Right ventricle myocardium superior (tissue), 1 donor: ENCODE measurements at regions not wholly inside any gene's neighbourhood (a gene's known extent, or its start where the extent isn't known, plus 50 kb on each side); places are given as distances from the start of the nearest gene placed in this dataset.

Experiments
- ATAC-seq: fragments of 200-7000 bp; cut with Tn5 transposase; one replicate; pipeline ENCODE4 v1.9.1; 2020; ENCODE audit warnings: mild to moderate bottlenecking; ENCODE audit not compliant: poor library complexity
- DNase-seq: peaks from one replicate; pipeline ENCODE4 v3.0.0-alpha.2; 2020
- intact Hi-C: fragments of 100-400 bp; cut with DNase I; formaldehyde crosslinking; loops from one replicate; pipeline ENCODE4 v1.11.2; 2022
- donor health status: DM: no; HTN: yes; CAD: no; lungs with severe emphysema.

GRCh38 chr3:187977659-187978058 lies 176.3 kb upstream of the LPP start:
- no peak for ATAC-seq
- intact Hi-C loops, result no loop called here
- no peak for DNase-seq

GRCh38 chr3:187978433-187979011 lies 175.4 kb upstream of the LPP start:
- DNase-seq, result no peak
- ATAC-seq, result no peak
- intact Hi-C loops, result no loop called here

GRCh38 chr3:187979564-187979963 lies 174.4 kb upstream of the LPP start:
- DNase-seq (no peak), ATAC-seq (no peak)
- intact Hi-C loops, result no loop called here

- DNase-seq, result no peak
- ATAC-seq, result no peak
- intact Hi-C loops, result loop anchor here (10.0 kb wide), 1 partner anchor 236 kb away; the partner anchor contains the start of gene BCL6
Measured at GRCh38 chr3:187980861-187981260, 173.1 kb upstream of the LPP start.

- intact Hi-C loops, result loop anchor here (10.0 kb wide), 1 partner anchor 237 kb away; the partner anchor contains the start of gene BCL6
- no peak for ATAC-seq
- DNase-seq, result no peak
Measured at GRCh38 chr3:187982142-187982541, 171.8 kb upstream of the LPP start.

GRCh38 chr3:187983484-187984124 lies 170.4 kb upstream of the LPP start:
- DNase-seq (peak; percentile 52), ATAC-seq (peak; percentile 81)
- intact Hi-C loops, result loop anchor here (10.0 kb wide), 1 partner anchor 239 kb away; the partner anchor contains the start of gene BCL6

- intact Hi-C loops, result loop anchor here (10.0 kb wide), 1 partner anchor 241 kb away; the partner anchor contains the start of gene BCL6
- DNase-seq (no peak), ATAC-seq (peak; percentile 41)
Measured at GRCh38 chr3:187985647-187986046, 168.3 kb upstream of the LPP start.

- DNase-seq (no peak), ATAC-seq (no peak)
- intact Hi-C loops, result loop anchor here (10.0 kb wide), 1 partner anchor 242 kb away; the partner anchor contains the start of gene BCL6
Measured at GRCh38 chr3:187986514-187986934, 167.4 kb upstream of the LPP start.

GRCh38 chr3:187987187-187987586 lies 166.8 kb upstream of the LPP start:
- no peak for DNase-seq
- intact Hi-C loops, result loop anchor here (10.0 kb wide), 1 partner anchor 242 kb away; the partner anchor contains the start of gene BCL6
- no peak for ATAC-seq

- ATAC-seq (no peak), DNase-seq (no peak)
- intact Hi-C loops, result loop anchor here (10.0 kb wide), 1 partner anchor 243 kb away; the partner anchor contains the start of gene BCL6
Measured at GRCh38 chr3:187987924-187988323, 166.0 kb upstream of the LPP start.

GRCh38 chr3:187989575-187990153 lies 164.3 kb upstream of the LPP start:
- no peak for DNase-seq
- intact Hi-C loops, result loop anchor here (10.0 kb wide), 1 partner anchor 245 kb away; the partner anchor contains the start of gene BCL6
- ATAC-seq, result no peak

GRCh38 chr3:187992609-187993008 lies 161.3 kb upstream of the LPP start:
- DNase-seq (no peak), ATAC-seq (no peak)

GRCh38 chr3:187994221-187995042 lies 159.5 kb upstream of the LPP start:
- intact Hi-C loops, result no loop called here
- DNase-seq, result no peak
- ATAC-seq, result no peak

More at GRCh38 chr3:187992609-187993008, 161.3 kb upstream of the LPP start:
- intact Hi-C loops, result no loop called here

GRCh38 chr3:187995043-187995400 lies 158.9 kb upstream of the LPP start:
- no peak for ATAC-seq
- no peak for DNase-seq
- intact Hi-C loops, result no loop called here

- DNase-seq (no peak), ATAC-seq (no peak)
- intact Hi-C loops, result no loop called here
Measured at GRCh38 chr3:187995667-187996066, 158.3 kb upstream of the LPP start.

- intact Hi-C loops, result no loop called here
- ATAC-seq (no peak), DNase-seq (no peak)
Measured at GRCh38 chr3:187996609-187997008, 157.3 kb upstream of the LPP start.

- DNase-seq (no peak), ATAC-seq (no peak)
- intact Hi-C loops, result no loop called here
Measured at GRCh38 chr3:187997490-187997889, 156.5 kb upstream of the LPP start.

GRCh38 chr3:187997946-187998561 lies 155.9 kb upstream of the LPP start:
- DNase-seq (no peak), ATAC-seq (no peak)
- intact Hi-C loops, result no loop called here

- no peak for DNase-seq
- ATAC-seq, result no peak
Measured at GRCh38 chr3:187998611-187999010, 155.3 kb upstream of the LPP start.

More at GRCh38 chr3:187998611-187999010, 155.3 kb upstream of the LPP start:
- intact Hi-C loops, result no loop called here
